NCI-H2081 (cell line): ENCODE measurements at regions not wholly inside any gene's neighbourhood (a gene's known extent, or its start where the extent isn't known, plus 50 kb on each side); places are given as distances from the start of the nearest gene placed in this dataset.
A peak's percentile ranks its signal among the peaks of the same experiment; 100 is the strongest.
"Not testable (repeated sequence)": the region's sequence is repeated elsewhere in the genome, so short reads cannot be mapped to it uniquely, and the experiment has no call there.

Source experiments
- DNase-seq, 2 experiments: peaks; one replicate each; lab custom pipeline; 2025; lab: John Stamatoyannopoulos, UW

DNA sequence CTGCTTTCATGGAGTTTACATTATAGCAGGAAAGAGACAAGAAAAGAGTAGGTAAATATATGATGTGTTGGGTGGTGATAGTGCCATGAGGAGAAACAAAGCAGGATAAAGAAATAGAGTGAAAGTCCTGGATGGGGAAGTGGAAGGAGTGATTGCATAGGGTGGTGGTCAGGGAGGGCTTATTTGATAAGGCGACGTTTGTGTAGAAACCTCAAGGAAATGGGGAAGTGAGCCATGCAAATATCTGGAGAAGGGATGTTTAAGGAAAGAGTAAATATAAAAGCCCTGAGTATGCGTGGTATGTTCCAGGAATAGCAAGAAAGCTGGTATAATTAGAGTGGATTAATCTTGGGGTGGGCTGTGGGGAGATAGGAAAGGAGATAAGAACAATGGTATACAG, 134.7 kb upstream of the SV2C start:
- no peak for DNase-seq

DNA sequence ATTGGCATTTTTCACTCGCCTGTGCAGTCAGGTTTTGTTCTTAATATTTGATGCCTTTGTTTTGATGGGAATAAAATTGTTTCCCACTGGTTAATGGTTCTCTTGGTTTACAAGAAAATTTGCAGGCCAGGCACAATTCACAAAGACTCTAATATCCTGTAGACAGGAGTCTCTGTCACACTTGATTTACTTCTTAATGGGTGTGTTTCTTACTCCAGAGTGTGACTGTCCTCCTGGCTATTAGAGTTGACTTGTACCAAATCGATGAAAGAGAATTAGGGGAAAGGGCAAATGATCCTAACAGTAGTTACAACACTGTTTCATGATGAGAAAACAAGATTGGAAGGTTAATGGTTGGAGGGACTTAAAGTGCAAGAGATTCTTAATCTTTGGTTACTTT, 142.8 kb upstream of the SV2C start:
- DNase-seq: no peak

DNA sequence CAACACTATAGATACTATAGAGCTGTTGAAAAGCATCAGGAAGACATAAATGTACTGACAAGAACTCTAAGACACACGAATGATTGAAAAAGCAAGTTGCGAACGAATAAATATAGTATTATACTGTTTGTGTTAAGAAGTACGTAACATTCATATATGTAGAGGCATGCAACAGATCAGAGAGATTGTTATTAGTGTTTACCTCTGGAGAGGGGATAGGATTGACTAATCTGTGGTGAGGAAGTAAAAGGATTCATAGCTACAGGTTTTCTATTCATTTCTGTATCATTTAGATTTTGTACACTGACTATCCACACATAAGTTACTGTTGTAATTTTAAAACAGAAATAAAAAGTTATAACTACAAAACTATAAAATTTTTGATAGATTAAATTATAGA, 147.6 kb upstream of the SV2C start:
- DNase-seq: no peak

DNA sequence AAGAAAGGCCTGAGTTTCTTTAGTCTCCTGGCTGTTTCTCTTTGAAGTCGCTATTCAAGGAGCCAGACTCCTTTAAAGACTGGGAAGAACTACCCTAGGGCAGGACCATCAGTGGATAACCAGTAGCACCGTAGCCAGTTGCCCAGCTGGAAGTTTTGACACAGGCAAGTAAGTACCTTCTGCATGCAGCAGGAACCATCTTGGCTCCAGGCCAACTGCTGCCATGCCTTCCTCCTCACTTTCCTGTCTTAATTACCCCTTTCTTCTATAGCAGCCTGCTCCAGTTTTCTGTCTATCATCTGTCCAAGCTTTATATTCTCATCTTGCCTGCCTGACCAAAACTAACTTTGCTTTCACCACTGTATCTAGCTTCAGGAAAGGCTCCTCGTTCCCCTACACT, 149.7 kb upstream of the SV2C start:
- no peak for DNase-seq

DNA sequence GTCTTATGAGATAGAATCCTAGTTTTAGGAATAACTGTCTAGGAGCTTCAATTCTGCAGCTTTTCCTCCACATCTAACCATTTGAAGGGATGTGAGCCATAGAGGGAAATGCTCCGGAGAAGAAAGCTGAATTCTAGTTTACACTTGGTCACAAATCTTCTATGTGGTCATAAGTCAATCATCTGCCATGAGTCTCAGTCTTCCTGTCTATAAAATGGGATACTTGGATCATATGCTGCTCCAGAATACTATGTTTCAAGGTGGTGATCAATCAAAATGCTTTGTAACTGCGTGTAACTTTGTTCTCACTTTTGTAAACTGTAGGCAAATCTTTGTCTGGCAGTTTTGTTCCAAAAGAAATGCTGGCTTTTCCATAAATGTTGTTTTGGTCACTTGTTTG, 152.0 kb upstream of the SV2C start:
- DNase-seq: no peak

DNA sequence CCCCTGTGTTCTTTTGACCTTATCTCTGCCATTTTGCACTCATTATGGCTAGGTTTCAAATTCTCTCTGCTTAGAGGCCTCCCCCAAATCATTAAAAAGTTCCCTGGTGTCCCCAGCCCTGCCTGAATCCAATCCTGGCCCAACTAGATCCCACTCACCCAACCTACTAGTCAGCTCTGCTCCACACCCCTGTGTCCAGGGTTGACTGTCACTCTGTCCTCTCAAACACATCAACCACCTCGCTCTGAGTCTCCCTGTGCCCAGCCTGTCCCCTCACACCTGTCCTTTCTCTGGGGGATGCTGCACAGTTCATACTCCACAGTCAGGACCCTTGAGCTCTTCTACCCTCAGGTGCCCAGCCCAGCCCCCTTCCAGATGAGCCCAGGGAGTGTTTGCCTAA, 154.2 kb upstream of the SV2C start:
- DNase-seq: no peak

DNA sequence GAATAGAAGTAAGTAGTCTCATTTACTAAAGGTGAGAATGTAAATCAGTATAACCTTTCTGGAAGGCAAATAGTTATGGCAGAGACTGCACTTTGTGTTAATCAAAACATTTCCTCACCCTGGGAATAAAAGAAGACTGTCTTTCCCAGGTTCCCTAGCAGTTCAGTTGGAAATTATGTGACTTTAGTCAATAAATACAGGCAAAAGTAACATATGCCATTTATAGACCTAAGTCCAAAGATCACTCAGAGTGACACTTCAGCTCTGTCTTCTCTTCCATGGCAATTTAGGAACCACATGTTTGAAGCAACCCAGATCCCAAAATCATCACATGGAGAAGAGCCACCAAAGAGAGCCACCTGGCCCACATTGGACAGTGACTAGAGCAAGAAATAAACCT, 160.7 kb upstream of the SV2C start:
- no peak for DNase-seq

DNA sequence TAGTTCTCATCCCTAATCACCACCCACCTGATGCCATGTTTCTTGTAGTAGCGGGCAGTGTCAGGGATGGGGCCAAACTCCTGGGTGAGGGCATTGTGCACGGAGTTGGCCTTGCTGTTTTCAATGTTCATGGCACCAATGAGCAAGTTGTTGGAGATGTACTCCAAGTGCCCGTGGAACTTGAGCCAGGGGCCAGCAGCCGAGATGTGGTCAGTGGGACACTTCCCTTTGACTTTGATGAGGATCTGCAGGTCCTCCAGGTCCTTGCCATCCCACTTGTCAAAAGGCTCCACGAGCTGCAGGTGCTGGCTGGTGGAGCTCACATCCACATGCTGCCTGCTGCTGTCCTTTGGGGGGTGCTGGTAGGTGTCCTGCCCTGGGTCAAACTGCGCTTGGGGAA, 162.2 kb upstream of the SV2C start:
- no peak for DNase-seq

DNA sequence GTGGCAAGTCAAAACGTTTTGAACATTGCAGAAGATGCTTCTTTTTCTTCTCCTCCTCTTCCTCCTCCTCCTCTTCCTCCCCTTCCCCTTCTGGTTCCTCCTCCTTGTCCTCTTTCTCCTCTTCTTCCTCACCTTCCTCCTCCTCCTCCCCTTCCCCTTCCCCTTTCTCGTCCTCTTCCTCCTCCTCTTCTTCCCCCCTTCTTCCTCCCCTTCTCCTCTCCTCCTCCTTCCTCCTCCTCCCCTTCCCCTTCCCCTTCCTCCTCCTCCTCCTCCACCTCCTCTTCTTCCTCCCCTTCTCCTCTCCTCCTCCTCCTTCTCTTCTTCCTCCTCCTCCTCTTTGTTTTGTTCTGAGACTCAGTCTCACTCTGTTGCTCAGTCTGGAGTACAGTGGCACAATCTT, 167.0 kb upstream of the SV2C start:
- DNase-seq: no peak

DNA sequence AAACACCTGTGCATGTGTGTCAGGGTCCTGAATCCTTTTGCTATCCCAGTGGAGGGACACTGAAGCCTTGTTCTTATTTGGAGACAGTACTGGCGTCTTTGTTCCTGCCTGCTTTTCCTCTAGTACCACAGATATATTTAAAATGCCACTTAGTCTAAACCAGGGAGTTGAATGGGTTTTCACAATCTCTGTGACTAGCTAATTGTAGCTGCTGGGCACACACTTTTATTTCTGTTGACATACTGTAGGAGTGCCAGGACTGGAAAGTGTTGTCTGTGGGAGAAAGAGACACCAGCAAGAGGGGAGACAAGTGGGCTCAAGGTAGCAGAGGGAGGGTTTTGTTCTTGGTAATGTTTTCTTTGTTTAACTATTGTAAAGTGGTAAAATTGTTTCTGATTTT, 174.0 kb upstream of the SV2C start:
- peak in 1 of 2 experiments; percentile 16 for DNase-seq

DNA sequence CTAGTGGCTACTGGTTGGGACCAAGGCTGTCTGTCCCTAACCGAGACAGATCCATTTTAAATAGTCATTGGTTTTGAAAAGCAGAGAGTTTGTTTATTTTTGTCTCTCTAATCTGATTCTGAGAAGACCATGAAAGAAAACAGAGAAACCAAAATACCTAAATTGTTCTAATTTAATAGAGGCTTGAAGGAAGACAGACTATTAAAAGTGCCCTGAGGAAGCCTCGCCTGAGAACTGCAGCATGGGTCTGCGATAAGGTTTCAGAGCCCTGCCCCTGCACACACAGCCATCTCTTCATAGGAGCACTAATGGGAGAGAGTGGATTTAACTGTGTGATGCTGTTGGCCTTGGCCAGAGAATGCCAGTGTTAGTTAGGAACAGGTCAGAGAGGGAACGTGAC, 175.5 kb upstream of the SV2C start:
- DNase-seq: no peak

DNA sequence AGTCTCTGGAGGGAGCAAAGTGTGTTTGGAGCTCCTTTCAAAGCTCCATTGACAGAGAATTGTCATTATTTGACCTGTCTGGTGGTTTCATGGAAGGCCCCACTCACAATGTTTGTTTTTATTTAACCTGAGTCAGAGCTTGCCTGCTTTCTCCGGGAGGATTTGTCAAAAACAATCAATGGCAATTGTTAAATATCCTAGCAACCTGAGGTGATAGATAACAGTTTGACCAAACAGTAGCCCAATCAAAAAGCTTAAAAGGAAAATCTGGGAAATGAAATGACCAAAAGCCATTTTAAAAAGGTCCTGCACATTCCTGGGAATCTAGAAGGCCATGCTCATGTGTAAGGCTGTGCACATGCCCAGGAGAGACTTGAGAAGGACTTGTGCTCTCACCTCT, 177.2 kb upstream of the POC5 start:
- DNase-seq: no peak

DNA sequence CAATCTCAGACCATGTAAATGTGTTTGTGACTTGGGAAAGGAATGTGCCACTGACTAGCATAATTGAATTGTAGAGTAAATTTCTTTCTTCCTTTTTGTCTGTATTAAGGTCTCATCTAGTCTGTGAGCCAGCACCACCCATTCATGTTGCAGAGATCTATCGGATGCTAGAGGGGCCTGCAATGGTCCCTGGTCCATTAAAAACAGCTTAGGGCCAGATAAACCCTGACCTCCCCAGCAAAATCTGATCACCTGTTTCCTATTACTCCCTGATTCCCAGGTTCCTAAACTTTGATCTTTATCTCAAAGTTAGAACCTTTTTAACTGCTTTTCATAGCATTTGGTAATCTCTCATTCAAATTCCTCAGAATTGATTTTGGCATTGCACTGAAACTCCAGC, 174.5 kb upstream of the POC5 start:
- no peak for DNase-seq

DNA sequence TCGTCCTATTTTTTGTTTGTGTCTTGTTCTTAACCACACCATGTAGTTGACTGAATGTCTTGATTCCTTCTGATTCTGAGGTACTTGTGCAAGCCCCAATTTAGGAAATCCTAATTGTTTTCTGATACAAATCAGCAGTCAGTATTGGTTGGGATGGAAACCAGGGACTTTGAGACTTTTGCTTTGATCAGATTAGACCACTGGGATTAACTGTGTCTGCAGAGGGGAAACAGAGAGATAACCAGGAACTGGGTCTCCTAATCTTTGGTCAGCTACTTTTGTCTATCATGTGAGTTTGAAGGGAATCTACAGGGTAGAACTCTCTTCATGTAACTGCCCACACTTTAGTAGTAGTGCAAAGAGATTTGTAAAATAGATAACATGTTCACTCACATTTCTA, 173.8 kb upstream of the POC5 start:
- no peak for DNase-seq

DNA sequence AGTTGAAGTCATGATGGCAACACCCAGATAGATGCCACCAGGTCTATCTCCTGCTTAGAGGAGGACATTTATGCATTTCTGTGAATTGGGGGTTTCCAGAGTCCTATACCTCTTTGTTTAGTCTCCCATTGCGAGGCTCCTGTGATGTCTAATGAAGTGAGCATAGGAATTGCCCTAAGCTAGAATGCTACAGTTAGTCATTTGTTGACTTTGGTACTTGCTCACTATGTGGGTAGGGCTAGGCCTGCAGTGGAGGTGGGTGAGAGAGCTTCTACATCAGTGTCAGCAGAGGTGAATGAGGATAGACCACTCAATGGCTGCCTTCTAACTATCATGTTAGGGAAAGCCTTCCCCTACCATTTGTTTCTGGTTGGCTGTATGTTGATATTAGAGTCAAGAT, 173.3 kb upstream of the POC5 start:
- DNase-seq: no peak

DNA sequence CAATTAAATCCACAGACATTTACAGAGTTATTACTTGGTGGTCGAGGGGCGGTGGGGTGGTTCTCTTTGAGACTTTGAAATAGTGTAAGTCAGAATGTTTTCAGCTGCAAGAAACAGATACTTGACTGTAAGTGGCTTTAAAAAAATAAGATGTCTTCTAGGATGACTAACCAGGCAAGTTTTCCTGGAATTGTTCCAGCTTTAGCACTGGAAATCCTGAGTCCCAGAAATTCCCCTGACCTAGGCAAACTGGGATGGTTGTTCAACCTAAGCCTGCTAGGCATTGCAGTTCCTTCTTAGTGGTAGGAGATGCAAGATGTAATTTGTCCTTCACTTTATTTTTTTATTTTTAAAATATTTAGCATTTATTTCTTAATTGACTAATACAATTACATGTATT, 169.5 kb upstream of the POC5 start:
- no peak for DNase-seq

DNA sequence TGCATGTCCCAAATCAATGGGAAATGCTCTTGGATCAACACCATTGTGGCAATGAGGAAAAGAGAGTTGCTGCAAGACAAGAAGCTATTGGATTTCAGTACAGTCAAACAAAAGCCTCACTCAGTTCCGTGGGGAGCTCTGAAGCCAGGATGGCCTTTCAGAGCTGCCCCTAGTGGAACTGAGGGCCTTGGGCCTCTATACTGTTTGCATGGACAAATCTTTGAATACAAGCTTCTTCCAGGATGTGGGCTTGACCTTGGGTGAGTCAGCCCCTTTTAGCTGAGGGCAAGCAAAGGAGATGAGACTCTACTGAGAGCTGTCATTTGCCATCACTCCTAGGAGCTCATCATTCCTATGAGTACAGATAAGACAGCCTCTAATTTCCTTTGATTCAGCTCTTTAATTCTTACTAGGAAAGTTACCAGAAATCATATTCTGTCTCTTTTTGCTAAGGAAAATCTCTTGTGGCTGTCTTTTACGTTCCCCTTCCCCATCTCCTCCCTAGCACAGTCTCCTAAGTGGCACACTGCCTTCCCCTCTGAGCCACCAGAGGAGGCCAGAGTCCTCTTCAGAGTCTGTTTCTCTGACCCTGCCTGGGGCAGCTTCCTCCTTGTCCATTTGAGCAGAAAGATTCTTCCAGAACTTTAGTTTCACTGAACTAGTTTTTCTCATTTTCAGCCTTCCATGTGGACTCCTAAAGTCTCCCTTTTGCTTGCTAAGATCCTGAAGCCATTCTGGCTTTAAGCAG, 168.8 kb upstream of the POC5 start:
- no peak for DNase-seq

DNA sequence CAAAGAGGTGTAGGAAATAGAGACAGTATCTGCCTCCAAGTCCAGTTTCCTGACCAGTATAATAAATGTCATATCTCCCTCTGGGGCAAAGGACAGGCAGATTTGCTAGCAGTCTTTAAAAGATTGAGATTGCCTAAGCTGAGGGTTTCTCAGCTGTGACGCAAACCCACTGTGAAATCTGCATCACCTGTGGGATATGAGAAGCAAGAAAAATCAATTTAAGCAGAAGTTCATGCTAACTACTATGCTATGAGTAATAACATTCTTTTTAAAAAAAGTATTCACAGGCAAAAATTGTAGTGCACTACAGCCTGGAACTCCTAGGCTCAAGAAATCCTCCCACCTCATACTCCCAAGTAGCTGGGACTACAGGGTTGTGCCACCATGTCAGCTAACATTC, 168.1 kb upstream of the POC5 start:
- DNase-seq: no peak

DNA sequence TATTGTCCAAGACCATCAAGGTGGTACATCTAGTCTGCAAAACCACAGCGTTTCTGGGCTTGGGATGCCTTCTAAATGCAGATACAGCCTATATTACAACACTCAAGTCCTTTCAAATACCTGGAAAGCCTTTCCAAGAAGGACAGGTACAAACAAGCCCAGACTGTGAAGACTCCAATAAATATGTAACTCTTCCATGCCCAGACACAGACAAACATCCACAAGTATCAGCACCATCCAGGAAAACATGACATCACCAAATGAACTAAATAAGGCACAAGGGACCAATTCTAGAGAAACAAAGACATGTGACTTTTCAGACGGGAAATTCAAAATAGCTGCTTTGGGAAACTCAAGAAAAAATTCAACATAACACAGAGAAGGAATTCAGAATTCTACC, 152.7 kb upstream of the POC5 start:
- DNase-seq: no peak

DNA sequence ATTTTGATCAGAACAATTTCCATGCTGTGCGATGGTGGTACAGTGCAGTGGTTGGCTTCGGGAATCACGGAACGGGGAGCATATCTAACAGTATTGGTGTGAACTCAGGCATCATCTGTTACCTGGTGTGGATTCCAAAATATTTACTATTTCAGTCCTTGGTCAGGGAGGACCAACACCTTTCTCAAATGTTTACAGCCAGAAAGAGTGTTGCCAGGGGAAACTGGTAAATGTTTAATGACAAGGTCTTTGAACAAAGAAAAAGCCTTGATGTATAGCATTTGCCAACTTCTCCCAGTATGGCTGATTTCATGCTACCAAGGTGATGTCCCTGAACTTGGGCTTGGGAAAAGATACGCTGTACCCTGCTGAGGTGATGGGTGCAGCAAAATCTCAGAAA, 145.6 kb upstream of the POC5 start:
- DNase-seq: no peak

DNA sequence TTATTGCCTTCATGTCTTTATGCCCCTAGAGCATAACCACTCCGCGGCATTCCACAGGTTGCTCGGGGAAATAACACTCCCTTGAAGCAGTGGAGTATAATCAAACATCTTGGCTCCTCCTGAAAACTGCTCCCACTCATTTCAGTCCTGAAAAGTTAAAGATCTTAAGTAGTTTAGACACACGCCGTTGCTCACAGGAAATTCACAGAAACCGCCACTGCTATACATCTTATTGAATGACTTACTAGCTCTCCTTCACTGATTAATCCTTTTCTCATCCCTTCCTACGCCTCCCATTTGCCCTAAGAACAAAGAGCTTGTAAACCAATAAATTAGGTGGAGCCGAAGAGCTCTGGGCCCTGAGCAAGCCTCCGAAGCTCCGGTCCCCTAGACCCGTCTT, 142.4 kb upstream of the POC5 start:
- DNase-seq: not testable (repeated sequence)

DNA sequence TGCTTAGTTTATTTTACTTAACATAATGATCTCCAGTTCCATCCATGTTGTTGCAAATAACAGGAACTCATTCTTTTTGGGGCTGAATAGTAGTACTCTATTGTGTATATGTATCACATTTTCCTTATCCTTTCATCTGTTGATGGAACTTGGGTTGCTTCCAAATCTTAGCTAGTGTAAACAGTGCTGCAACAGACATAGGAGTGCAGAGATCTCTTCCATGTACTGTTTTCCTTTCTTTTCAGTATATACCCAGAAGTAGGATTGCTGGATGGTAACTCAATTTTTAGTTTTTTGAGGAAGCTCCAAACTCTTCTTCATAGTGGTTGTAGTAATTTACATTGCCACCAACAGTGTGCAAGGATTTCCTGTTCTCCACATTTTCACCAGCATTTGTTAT, 138.8 kb upstream of the POC5 start:
- DNase-seq: peak; percentile 0 to 44

DNA sequence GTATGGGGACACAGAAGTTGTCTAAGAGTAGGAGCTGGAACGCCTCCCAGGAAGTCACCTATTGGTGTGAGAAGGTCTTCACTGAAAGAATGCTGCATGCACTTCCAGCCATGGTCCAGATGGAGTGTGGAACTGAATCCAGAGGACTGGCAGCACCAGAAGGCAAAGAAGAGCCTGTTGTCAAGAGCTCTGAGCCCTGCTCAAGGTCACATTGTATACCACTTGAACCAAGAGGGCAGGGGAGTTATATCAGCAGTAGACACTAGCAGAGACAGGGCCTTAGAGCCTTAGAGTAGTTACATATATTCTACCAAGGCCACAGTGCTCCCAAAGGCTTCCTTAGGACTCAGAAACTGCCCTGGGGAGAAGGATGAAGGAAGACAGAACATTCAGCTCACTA, 130.8 kb upstream of the POC5 start:
- no peak for DNase-seq

DNA sequence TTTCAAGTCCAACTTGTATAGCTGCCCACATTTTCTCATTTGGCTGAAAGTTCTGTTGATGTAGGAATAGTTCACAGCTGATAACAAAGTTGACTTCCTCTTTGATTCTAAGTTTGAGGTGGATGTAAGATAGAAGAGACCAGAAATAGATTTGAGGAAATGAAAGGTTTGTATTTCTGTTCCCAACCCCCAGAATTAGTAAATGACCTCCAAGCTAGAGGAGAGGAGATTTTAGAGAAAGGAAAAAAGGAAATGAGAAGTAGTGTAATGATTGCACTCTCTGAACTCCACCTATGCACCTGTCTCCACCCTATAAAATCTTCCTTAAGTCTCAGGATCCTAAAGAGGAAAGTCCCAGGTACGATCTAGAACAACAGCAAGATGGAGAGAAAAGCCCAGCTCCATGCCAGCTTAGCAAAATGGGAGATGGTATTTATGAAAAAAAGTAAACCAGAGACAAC, 130.4 kb upstream of the POC5 start:
- no peak for DNase-seq

DNA sequence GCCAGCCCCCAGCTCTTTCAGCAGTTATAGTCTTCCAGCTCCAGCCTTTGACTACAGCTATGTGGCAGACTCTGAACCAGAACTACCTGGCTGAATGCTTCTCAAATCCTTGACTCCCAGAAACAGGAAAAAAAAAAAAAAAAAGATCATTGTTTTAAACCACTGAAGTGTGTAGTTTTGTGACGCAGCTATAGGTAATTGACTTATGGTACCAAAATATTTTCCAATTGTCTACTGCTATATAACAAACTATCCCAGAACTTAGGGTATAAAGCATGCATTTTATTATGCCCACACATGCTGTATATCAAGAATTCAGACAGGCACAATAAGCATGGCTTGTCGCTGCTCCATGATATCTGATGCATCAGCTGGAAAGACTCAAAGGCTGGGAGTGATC, 127.1 kb upstream of the POC5 start:
- DNase-seq: no peak
